ENCODE measurements at regions not wholly inside any gene's neighbourhood (a gene's known extent, or its start where the extent isn't known, plus 50 kb on each side); places are given as distances from the start of the nearest gene placed in this dataset.

- Histone ChIP-seq H3K27me3 (peaks cover 0 to 5% (median 0%) of the 10 kb centered on the region in 7 donors), H3K27ac (no peak overlapping the region), H3K36me3 (no peaks in the 10 kb centered on the region), H3K4me3 (no peak overlapping the region), H3K4me1 (no peaks in the 10 kb centered on the region), H3K9me3 (peaks cover 0 to 21% (median 0%) of the 10 kb centered on the region in 11 donors)
- 55 to 74% methylated on average over 1 of the region's 1 CpG for WGBS, 2 donors
- intact Hi-C loops (cut with DNase I) = no loop called here
- no peak for TF ChIP-seq CTCF (IDR thresholded peaks at IDR 0.05)
- DNase-seq (no peak), ATAC-seq (no peak)
Observed at GRCh38 chr3:135646873-135647272, 318.7 kb upstream of the PPP2R3A start.

GRCh38 chr3:135649361-135649760, 316.2 kb upstream of the PPP2R3A start:
- intact Hi-C loops (cut with DNase I) = no loop called here
- H3K4me3 ChIP-seq = no peak overlapping the region
- no peak for DNase-seq
- H3K9me3 ChIP-seq = peaks cover 0 to 21% (median 0%) of the 10 kb centered on the region in 11 donors
- peaks cover 0 to 6% (median 0%) of the 10 kb centered on the region in 7 donors for H3K27me3 ChIP-seq
- H3K36me3 ChIP-seq = no peaks in the 10 kb centered on the region
- 53 to 57% methylated on average over 2 of the region's 2 CpGs for WGBS, 2 donors
- TF ChIP-seq CTCF (IDR thresholded peaks at IDR 0.05) = no peak
- H3K27ac ChIP-seq = no peak overlapping the region
- no peaks in the 10 kb centered on the region for H3K4me1 ChIP-seq
- no peak for ATAC-seq

GRCh38 chr3:135650309-135650708, 315.2 kb upstream of the PPP2R3A start:
- ATAC-seq = no peak
- no peaks in the 10 kb centered on the region for H3K36me3 ChIP-seq
- peaks cover 0 to 6% (median 0%) of the 10 kb centered on the region in 7 donors for H3K27me3 ChIP-seq
- 85 to 86% methylated on average over 1 of the region's 1 CpG for WGBS, 2 donors
- no peak for TF ChIP-seq CTCF (IDR thresholded peaks at IDR 0.05)
- H3K4me3 ChIP-seq = no peak overlapping the region
- intact Hi-C loops (cut with DNase I) = no loop called here
- DNase-seq = no peak
- peaks cover 0 to 21% (median 0%) of the 10 kb centered on the region in 11 donors for H3K9me3 ChIP-seq
- H3K27ac ChIP-seq = no peak overlapping the region
- no peaks in the 10 kb centered on the region for H3K4me1 ChIP-seq

GRCh38 chr3:135652388-135652787, 313.1 kb upstream of the PPP2R3A start:
- TF ChIP-seq CTCF (IDR thresholded peaks at IDR 0.05) = no peak
- Histone ChIP-seq H3K9me3 (peaks cover 0 to 9% (median 0%) of the 10 kb centered on the region in 11 donors), H3K36me3 (no peaks in the 10 kb centered on the region), H3K4me3 (no peak overlapping the region), H3K4me1 (no peaks in the 10 kb centered on the region), H3K27ac (no peak overlapping the region), H3K27me3 (peaks cover 0 to 6% (median 0%) of the 10 kb centered on the region in 7 donors)
- WGBS, 2 donors = 54 to 68% methylated on average over 3 of the region's 3 CpGs
- no peak for DNase-seq
- ATAC-seq = no peak
- intact Hi-C loops (cut with DNase I) = no loop called here
